Keratinocyte (primary cell): ENCODE measurements at regions not wholly inside any gene's neighbourhood (a gene's known extent, or its start where the extent isn't known, plus 50 kb on each side); places are given as distances from the start of the nearest gene placed in this dataset.

Source experiments
- DNase-seq: peaks from one replicate; pipeline ENCODE4 v3.0.0-alpha.2; 2011; ENCODE audit warnings: low read depth, missing footprints, low spot score
- FAIRE-seq: peaks from 2 replicates; lab custom pipeline; 2011; peaks lifted over from hg19 to GRCh38; lab: Jason Lieb, UNC
- H2AFZ ChIP-seq: 2 replicates; pipeline ENCODE4 v1.6.0; 2012; ENCODE audit warnings: low read length, control low read depth, inconsistent platforms; ENCODE audit not compliant: control insufficient read depth
- H3K27ac ChIP-seq: 2 replicates; pipeline ENCODE4 v1.5.1; 2011; ENCODE audit warnings: low read length; ENCODE audit not compliant: control insufficient read depth, insufficient read depth
- H3K27me3 ChIP-seq: 3 replicates; pipeline ENCODE4 v1.6.0; 2011; ENCODE audit warnings: low read length; ENCODE audit not compliant: control insufficient read depth, insufficient read depth; ENCODE audit errors: extremely low read depth
- H3K36me3 ChIP-seq, 2 experiments: 2 replicates in 1 of 2; 3 replicates in 1 of 2; pipeline ENCODE4 v1.5.1; 2011; ENCODE audit warnings: low read length in 2 of 2, mild to moderate bottlenecking in 1 of 2; ENCODE audit not compliant: control insufficient read depth in 2 of 2, insufficient read depth in 2 of 2; ENCODE audit errors: extremely low read depth in 1 of 2
- H3K4me1 ChIP-seq: 3 replicates; pipeline ENCODE4 v1.5.1; 2011; ENCODE audit warnings: low read length; ENCODE audit not compliant: control insufficient read depth, insufficient read depth; ENCODE audit errors: extremely low read depth
- H3K4me2 ChIP-seq: 3 replicates; pipeline ENCODE4 v1.6.0; 2011; ENCODE audit warnings: low read depth, low read length; ENCODE audit not compliant: control insufficient read depth, insufficient read depth; ENCODE audit errors: extremely low read depth
- H3K4me3 ChIP-seq, 3 experiments: fragments of 200-600 bp in 1 of 3; sonication (generic) in 1 of 3; 2 replicates in 2 of 3; 3 replicates in 1 of 3; pipeline ENCODE4 v1.5.1; 2011 to 2016; ENCODE audit warnings: low read length in 3 of 3, mild to moderate bottlenecking in 3 of 3, control low read depth in 2 of 3, inconsistent platforms in 1 of 3, low read depth in 1 of 3, mixed read lengths in 1 of 3, mixed run types in 1 of 3, moderate library complexity in 1 of 3; ENCODE audit not compliant: control insufficient read depth in 2 of 3, insufficient read depth in 2 of 3; ENCODE audit errors: extremely low read depth in 1 of 3
- H3K79me2 ChIP-seq: 2 replicates; pipeline ENCODE4 v1.6.0; 2012; ENCODE audit warnings: low read length; ENCODE audit not compliant: control insufficient read depth, insufficient read depth
- H3K9ac ChIP-seq: 3 replicates; pipeline ENCODE4 v1.6.0; 2011; ENCODE audit warnings: low read length; ENCODE audit not compliant: control insufficient read depth, insufficient read depth; ENCODE audit errors: extremely low read depth
- H3K9me1 ChIP-seq: 3 replicates; pipeline ENCODE4 v1.6.0; 2011; ENCODE audit warnings: low read length; ENCODE audit not compliant: control insufficient read depth, insufficient read depth; ENCODE audit errors: extremely low read depth
- H3K9me3 ChIP-seq: 2 replicates; pipeline ENCODE4 v1.5.1; 2012; ENCODE audit warnings: low read depth, low read length; ENCODE audit not compliant: control insufficient read depth
- H4K20me1 ChIP-seq: 3 replicates; pipeline ENCODE4 v1.6.0; 2011; ENCODE audit warnings: low read length; ENCODE audit not compliant: control insufficient read depth, insufficient read depth; ENCODE audit errors: extremely low read depth
- EZH2 ChIP-seq: IDR thresholded peaks from one replicate; pipeline ENCODE4 v1.6.1; 2012; ENCODE audit warnings: inconsistent platforms, mild to moderate bottlenecking, low read length, moderate library complexity
- dilution Hi-C: fragments of 300-500 bp; cut with MboI; formaldehyde crosslinking; loops from one replicate; pipeline ENCODE4 v1.7.0; 2020; ENCODE audit warnings: low sequenced_read_pairs; ENCODE audit not compliant: extremely low pct_ligation_motif_present
- TF ChIP-seq, protein P1 (sequence below), 3 experiments: IDR thresholded peaks in 1 of 3; conservative IDR thresholded peaks in 1 of 3; optimal IDR thresholded peaks in 1 of 3; 2 replicates in 2 of 3; 3 replicates in 1 of 3; pipeline versions ENCODE3 to v1.5.1; 2011; ENCODE audit warnings: low read length in 3 of 3, mild to moderate bottlenecking in 3 of 3, moderate library complexity in 2 of 3, control low read depth in 1 of 3, inconsistent platforms in 1 of 3; ENCODE audit not compliant: insufficient read depth in 2 of 3; ENCODE audit errors: extremely low read depth in 1 of 3

DNA sequence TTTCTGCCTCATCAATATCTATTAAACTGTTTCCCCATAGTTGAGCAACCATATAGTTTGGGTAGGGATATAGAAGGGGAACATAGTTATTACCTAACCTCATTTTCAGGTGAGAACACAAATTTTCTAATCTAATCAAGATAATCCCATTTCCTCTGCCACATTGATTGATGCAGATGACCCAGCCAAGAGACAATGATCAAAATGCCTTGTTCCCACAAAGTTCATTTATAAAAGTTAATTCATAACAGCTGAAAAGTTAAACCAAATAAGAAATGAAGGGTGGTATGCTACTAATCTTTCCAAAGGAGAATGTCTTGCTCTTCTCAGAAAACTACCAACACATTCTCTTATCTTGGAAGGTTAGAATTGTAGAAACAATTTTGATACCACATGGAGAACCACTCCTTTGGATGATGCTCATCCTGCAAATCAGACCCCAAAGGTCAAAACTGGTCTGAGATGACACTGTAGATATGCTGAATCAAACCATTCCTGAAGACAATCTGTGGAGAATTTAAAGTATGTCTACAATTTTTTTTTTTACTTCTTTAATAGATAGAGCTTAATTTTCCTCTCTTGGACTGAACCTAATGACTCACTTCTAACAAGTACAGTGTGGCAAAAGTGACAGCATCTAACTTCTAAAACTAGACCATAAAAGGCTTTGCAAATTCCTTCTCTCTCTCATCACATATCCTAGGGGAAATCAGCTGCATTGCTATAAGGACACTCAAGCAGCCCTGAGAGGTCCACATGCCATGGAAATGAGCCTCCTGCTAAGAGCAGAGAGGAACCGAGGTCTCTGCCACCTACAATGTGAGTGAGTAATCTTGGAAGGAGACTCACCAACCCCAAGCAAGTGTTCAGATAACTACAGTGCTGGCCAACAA, 586.7 kb upstream of the TUSC1 start:
- no peak overlapping the region for H2AFZ ChIP-seq
- no peaks in the 10 kb centered on the region for H3K9me1 ChIP-seq
- no peaks in the 10 kb centered on the region for H3K36me3 ChIP-seq
- TF ChIP-seq, protein P1, sequence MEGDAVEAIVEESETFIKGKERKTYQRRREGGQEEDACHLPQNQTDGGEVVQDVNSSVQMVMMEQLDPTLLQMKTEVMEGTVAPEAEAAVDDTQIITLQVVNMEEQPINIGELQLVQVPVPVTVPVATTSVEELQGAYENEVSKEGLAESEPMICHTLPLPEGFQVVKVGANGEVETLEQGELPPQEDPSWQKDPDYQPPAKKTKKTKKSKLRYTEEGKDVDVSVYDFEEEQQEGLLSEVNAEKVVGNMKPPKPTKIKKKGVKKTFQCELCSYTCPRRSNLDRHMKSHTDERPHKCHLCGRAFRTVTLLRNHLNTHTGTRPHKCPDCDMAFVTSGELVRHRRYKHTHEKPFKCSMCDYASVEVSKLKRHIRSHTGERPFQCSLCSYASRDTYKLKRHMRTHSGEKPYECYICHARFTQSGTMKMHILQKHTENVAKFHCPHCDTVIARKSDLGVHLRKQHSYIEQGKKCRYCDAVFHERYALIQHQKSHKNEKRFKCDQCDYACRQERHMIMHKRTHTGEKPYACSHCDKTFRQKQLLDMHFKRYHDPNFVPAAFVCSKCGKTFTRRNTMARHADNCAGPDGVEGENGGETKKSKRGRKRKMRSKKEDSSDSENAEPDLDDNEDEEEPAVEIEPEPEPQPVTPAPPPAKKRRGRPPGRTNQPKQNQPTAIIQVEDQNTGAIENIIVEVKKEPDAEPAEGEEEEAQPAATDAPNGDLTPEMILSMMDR (optimal IDR thresholded peaks at IDR 0.05 in 1 of 3, IDR thresholded peaks at IDR 0.05 in 1 of 3, conservative IDR thresholded peaks at IDR 0.05 in 1 of 3; ENCODE audit: extremely low read depth in 1 of 3, insufficient read depth in 2 of 3, low read length in 3 of 3), result no peak
- TF ChIP-seq EZH2, result no peak
- no peak overlapping the region for H3K4me3 ChIP-seq
- dilution Hi-C loops, result no loop called here
- FAIRE-seq (peak; percentile 91), DNase-seq (peak; percentile 54)
- H3K79me2 ChIP-seq, result no peaks in the 10 kb centered on the region
- H3K4me2 ChIP-seq, result peak overlapping the region; percentile 3
- H3K4me1 ChIP-seq, result peaks cover 40% of the 10 kb centered on the region
- no peak overlapping the region for H3K27ac ChIP-seq
- H3K9ac ChIP-seq, result no peak overlapping the region
- H3K27me3 ChIP-seq, result no peaks in the 10 kb centered on the region
- H3K9me3 ChIP-seq, result no peaks in the 10 kb centered on the region
- H4K20me1 ChIP-seq, result no peaks in the 10 kb centered on the region

DNA sequence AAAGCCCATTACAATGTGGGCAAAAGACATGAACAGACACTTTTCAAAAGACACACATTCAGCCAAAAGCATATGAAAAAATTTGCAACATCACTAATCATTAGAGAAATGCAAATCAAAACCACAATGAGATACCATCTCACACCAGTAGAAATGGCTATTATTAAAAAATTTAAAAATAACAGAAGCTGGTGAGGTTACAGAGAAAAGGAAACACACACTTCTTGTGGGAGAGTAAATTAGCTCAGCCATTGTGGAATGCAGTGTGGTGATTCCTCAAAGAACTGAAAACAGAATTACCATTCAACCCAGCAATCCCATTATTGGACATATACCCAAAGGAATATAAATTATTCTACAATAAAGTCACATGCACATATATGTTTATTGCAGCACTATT, 585.2 kb upstream of the TUSC1 start:
- Histone ChIP-seq H3K9ac (no peak overlapping the region), H3K79me2 (no peaks in the 10 kb centered on the region), H3K9me1 (no peaks in the 10 kb centered on the region), H3K9me3 (no peaks in the 10 kb centered on the region), H3K27me3 (no peaks in the 10 kb centered on the region), H3K4me1 (peaks cover 46% of the 10 kb centered on the region), H3K36me3 (no peaks in the 10 kb centered on the region), H3K4me3 (no peak overlapping the region), H4K20me1 (no peaks in the 10 kb centered on the region), H3K4me2 (no peak overlapping the region), H2AFZ (no peak overlapping the region), H3K27ac (peak overlapping the region; percentile 45)
- TF ChIP-seq, protein P1 (optimal IDR thresholded peaks at IDR 0.05 in 1 of 3, IDR thresholded peaks at IDR 0.05 in 1 of 3, conservative IDR thresholded peaks at IDR 0.05 in 1 of 3; ENCODE audit: extremely low read depth in 1 of 3, insufficient read depth in 2 of 3, low read length in 3 of 3), result no peak
- no peak for TF ChIP-seq EZH2
- no peak for DNase-seq
- dilution Hi-C loops, result no loop called here
- no peak for FAIRE-seq
